ENCODE measurements at regions not wholly inside any gene's neighbourhood (a gene's known extent, or its start where the extent isn't known, plus 50 kb on each side); places are given as distances from the start of the nearest gene placed in this dataset.

DNA sequence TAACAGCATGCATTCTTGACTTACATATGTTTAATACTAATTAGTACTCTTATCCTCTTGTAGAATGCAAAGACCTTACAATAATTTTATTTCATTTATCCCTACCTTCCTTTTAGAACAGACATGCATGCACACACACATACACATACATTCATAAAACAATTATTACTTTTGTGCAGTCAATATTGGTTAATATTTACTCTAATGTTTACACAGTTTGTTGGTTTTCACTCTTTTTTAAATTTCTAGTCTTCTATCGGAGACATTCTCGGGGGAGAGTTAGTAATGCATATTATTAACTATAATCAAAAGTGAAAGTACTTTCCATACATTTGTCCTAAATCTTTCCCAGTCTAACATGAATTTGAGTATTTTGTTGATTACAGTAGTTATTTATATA, 317.7 kb upstream of the DPH6 start:
- in situ Hi-C loops (cut with HindIII; ENCODE audit: extremely low pct_ligation_motif_present, low pct_unique_long_range_greater_than_20kb) (no loop called here), intact Hi-C loops (cut with micrococcal nuclease; ENCODE audit: unreplicated experiment) (no loop called here)
- TF ChIP-seq CREB3 (CRISPR knock-in tag; IDR thresholded peaks at IDR 0.05) (no peak), ZBTB10 (CRISPR knock-in tag; IDR thresholded peaks at IDR 0.05; ENCODE audit: borderline replicate concordance) (no peak), ZNF496 (CRISPR knock-in tag; IDR thresholded peaks at IDR 0.05; ENCODE audit: insufficient replicate concordance) (no peak), ELF1 (CRISPR knock-in tag; IDR thresholded peaks at IDR 0.05) (no peak), ZEB1 (IDR thresholded peaks at IDR 0.05; ENCODE audit: insufficient replicate concordance, low read depth) (no peak)
- no peak overlapping the region for H3K9ac ChIP-seq (ENCODE audit: insufficient read depth, low read depth, low read length)
- ChIA-PET POLR2A (no interaction called here), CTCF (ENCODE audit: low intra/inter-chr PET ratio, low total read pairs) (no interaction called here)
- no TSS peak for BruUV-seq (replicated peaks)
- ATAC-seq, result no peak
- no peaks in the 10 kb centered on the region for H3K27me3 ChIP-seq (ENCODE audit: control insufficient read depth in 1 of 2, insufficient read depth in 2 of 2, low read length in 2 of 2)
- no peaks in the 10 kb centered on the region for H3K36me3 ChIP-seq (replicated peaks in 1 of 2; ENCODE audit: control insufficient read depth in 1 of 2, insufficient read depth in 2 of 2, low read length in 2 of 2)
- 0% methylated on average over 2 of the region's 2 CpGs for WGBS (ENCODE audit: low lambda C conversion rate)
- no peak for FAIRE-seq
- no peak overlapping the region for H3K27ac ChIP-seq (ENCODE audit: extremely low read length, insufficient read depth, low read length)
- no peak for DNase-seq (ENCODE audit: low spot score)
- no peak overlapping the region for H3K4me2 ChIP-seq (ENCODE audit: low read depth, low read length)
- H3K4me1 ChIP-seq (ENCODE audit: insufficient read depth, low read length), result no peaks in the 10 kb centered on the region
- H3K9me3 ChIP-seq (ENCODE audit: low read length), result no peaks in the 10 kb centered on the region
- no peaks in the 10 kb centered on the region for H3K79me2 ChIP-seq (ENCODE audit: insufficient read depth, low read length)
- no peaks in the 10 kb centered on the region for H4K20me1 ChIP-seq (ENCODE audit: insufficient read depth, low read length)
- no peak overlapping the region for H2AFZ ChIP-seq (ENCODE audit: low read length)
- no peak overlapping the region for H3K4me3 ChIP-seq (replicated peaks in 1 of 3; ENCODE audit: insufficient read depth in 1 of 3, low read depth in 2 of 3, low read length in 3 of 3)

DNA sequence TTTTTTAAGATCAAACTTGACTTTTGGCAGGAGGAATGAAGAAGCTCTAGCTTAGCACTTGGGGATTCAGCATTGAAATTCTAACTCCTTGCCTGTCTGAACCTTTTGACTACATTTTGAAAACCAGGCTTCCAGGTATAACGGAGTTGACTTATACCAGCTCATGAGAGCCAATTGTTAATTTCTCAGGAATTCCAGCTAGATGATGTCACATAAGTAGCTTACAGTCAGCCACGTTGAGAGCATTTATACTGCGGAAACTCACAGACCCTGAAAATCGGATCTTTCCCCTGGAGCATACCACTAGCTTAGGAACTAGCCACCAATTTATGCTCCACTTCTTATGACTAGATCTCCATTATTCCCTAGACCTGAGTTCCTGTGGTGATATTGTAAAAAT, 321.4 kb upstream of the DPH6 start:
- Histone ChIP-seq H4K20me1 (ENCODE audit: insufficient read depth, low read length) (no peaks in the 10 kb centered on the region), H3K27ac (ENCODE audit: extremely low read length, insufficient read depth, low read length) (no peak overlapping the region), H3K27me3 (ENCODE audit: control insufficient read depth in 1 of 2, insufficient read depth in 2 of 2, low read length in 2 of 2) (no peaks in the 10 kb centered on the region), H3K79me2 (ENCODE audit: insufficient read depth, low read length) (no peaks in the 10 kb centered on the region), H3K9me3 (ENCODE audit: low read length) (no peaks in the 10 kb centered on the region), H3K4me2 (ENCODE audit: low read depth, low read length) (no peak overlapping the region), H3K36me3 (replicated peaks in 1 of 2; ENCODE audit: control insufficient read depth in 1 of 2, insufficient read depth in 2 of 2, low read length in 2 of 2) (no peaks in the 10 kb centered on the region), H3K9ac (ENCODE audit: insufficient read depth, low read depth, low read length) (no peak overlapping the region), H2AFZ (ENCODE audit: low read length) (no peak overlapping the region), H3K4me1 (ENCODE audit: insufficient read depth, low read length) (no peaks in the 10 kb centered on the region), H3K4me3 (replicated peaks in 1 of 3; ENCODE audit: insufficient read depth in 1 of 3, low read depth in 2 of 3, low read length in 3 of 3) (no peak overlapping the region)
- WGBS (ENCODE audit: low lambda C conversion rate), result 18% methylated on average over 4 of the region's 4 CpGs
- FAIRE-seq (no peak), DNase-seq (ENCODE audit: low spot score) (no peak), ATAC-seq (no peak)
- in situ Hi-C loops (cut with HindIII; ENCODE audit: extremely low pct_ligation_motif_present, low pct_unique_long_range_greater_than_20kb), result no loop called here
- ChIA-PET CTCF (ENCODE audit: low intra/inter-chr PET ratio, low total read pairs) (no interaction called here), POLR2A (no interaction called here)
- no TSS peak for BruUV-seq (replicated peaks)
- intact Hi-C loops (cut with micrococcal nuclease; ENCODE audit: unreplicated experiment), result no loop called here
- TF ChIP-seq ZFP62 (CRISPR knock-in tag; IDR thresholded peaks at IDR 0.05) (no peak), IRF1 (CRISPR knock-in tag; IDR thresholded peaks at IDR 0.05; ENCODE audit: low read depth) (no peak), TAF15 (IDR thresholded peaks at IDR 0.05; ENCODE audit: low read depth, low read length, poor library complexity, severe bottlenecking) (no peak), ZNF775 (CRISPR knock-in tag; IDR thresholded peaks at IDR 0.05; ENCODE audit: borderline replicate concordance) (no peak), FOXO1 (CRISPR knock-in tag; IDR thresholded peaks at IDR 0.05) (no peak), TCF12 (IDR thresholded peaks at IDR 0.05) (no peak), TCF12 (CRISPR knock-in tag; IDR thresholded peaks at IDR 0.05) (no peak), ARNTL (CRISPR knock-in tag; IDR thresholded peaks at IDR 0.05) (no peak)
- TF ChIP-seq, protein P1, sequence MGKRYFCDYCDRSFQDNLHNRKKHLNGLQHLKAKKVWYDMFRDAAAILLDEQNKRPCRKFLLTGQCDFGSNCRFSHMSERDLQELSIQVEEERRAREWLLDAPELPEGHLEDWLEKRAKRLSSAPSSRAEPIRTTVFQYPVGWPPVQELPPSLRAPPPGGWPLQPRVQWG (CRISPR knock-in tag; IDR thresholded peaks at IDR 0.05; ENCODE audit: borderline replicate concordance, low read depth), result no peak

Measured in HepG2 (cell line).